ENCODE measurements at regions not wholly inside any gene's neighbourhood (a gene's known extent, or its start where the extent isn't known, plus 50 kb on each side); places are given as distances from the start of the nearest gene placed in this dataset.
A peak's percentile ranks its signal among the peaks of the same experiment; 100 is the strongest.

GRCh38 chr9:36748322-36748899 is 175.7 kb downstream of the MELK start:
- intact Hi-C loops (cut with micrococcal nuclease), result no loop called here
- H3K4me1 Mint-ChIP-seq (ENCODE audit: low read depth), result no peaks in the 10 kb centered on the region
- no peak overlapping the region for H3K4me3 Mint-ChIP-seq (ENCODE audit: low read depth)
- no peak for DNase-seq (ENCODE audit: low spot score)
- H3K27me3 Mint-ChIP-seq (ENCODE audit: low read depth), result peaks cover 16% of the 10 kb centered on the region
- H3K9me3 Mint-ChIP-seq, result no peaks in the 10 kb centered on the region
- H3K36me3 Mint-ChIP-seq (ENCODE audit: low read depth), result no peaks in the 10 kb centered on the region
- no peak overlapping the region for H3K27ac Mint-ChIP-seq

GRCh38 chr9:36749461-36749860 is 176.8 kb downstream of the MELK start:
- Mint-ChIP-seq H3K27me3 (ENCODE audit: low read depth) (peaks cover 16% of the 10 kb centered on the region), H3K4me1 (ENCODE audit: low read depth) (no peaks in the 10 kb centered on the region), H3K36me3 (ENCODE audit: low read depth) (no peaks in the 10 kb centered on the region), H3K27ac (no peak overlapping the region), H3K9me3 (no peaks in the 10 kb centered on the region), H3K4me3 (ENCODE audit: low read depth) (no peak overlapping the region)
- no peak for DNase-seq (ENCODE audit: low spot score)
- intact Hi-C loops (cut with micrococcal nuclease), result no loop called here

- no peak for DNase-seq (ENCODE audit: low spot score)
- intact Hi-C loops (cut with micrococcal nuclease), result no loop called here
- Mint-ChIP-seq H3K4me3 (ENCODE audit: low read depth) (no peak overlapping the region), H3K9me3 (no peaks in the 10 kb centered on the region), H3K36me3 (ENCODE audit: low read depth) (no peaks in the 10 kb centered on the region), H3K27ac (no peak overlapping the region), H3K27me3 (ENCODE audit: low read depth) (peaks cover 19% of the 10 kb centered on the region), H3K4me1 (ENCODE audit: low read depth) (no peaks in the 10 kb centered on the region)
These were observed 177.9 kb downstream of the MELK start for GRCh38 chr9:36750630-36751029.

GRCh38 chr9:36755019-36755418 is 182.3 kb downstream of the MELK start:
- no peaks in the 10 kb centered on the region for H3K36me3 Mint-ChIP-seq (ENCODE audit: low read depth)
- DNase-seq (ENCODE audit: low spot score), result no peak
- no peak overlapping the region for H3K4me3 Mint-ChIP-seq (ENCODE audit: low read depth)
- no peaks in the 10 kb centered on the region for H3K9me3 Mint-ChIP-seq
- intact Hi-C loops (cut with micrococcal nuclease), result no loop called here
- H3K27me3 Mint-ChIP-seq (ENCODE audit: low read depth), result peaks cover 13% of the 10 kb centered on the region
- no peaks in the 10 kb centered on the region for H3K4me1 Mint-ChIP-seq (ENCODE audit: low read depth)
- no peak overlapping the region for H3K27ac Mint-ChIP-seq

GRCh38 chr9:36759141-36759540 is 186.4 kb downstream of the MELK start:
- Mint-ChIP-seq H3K4me1 (ENCODE audit: low read depth) (no peaks in the 10 kb centered on the region), H3K4me3 (ENCODE audit: low read depth) (no peak overlapping the region), H3K27ac (no peak overlapping the region), H3K36me3 (ENCODE audit: low read depth) (no peaks in the 10 kb centered on the region), H3K27me3 (ENCODE audit: low read depth) (peaks cover 7% of the 10 kb centered on the region), H3K9me3 (no peaks in the 10 kb centered on the region)
- DNase-seq (ENCODE audit: low spot score), result no peak
- intact Hi-C loops (cut with micrococcal nuclease), result no loop called here

GRCh38 chr9:36759976-36760375 is 187.3 kb downstream of the MELK start:
- no peak for DNase-seq (ENCODE audit: low spot score)
- Mint-ChIP-seq H3K27me3 (ENCODE audit: low read depth) (peaks cover 7% of the 10 kb centered on the region), H3K4me3 (ENCODE audit: low read depth) (no peak overlapping the region), H3K36me3 (ENCODE audit: low read depth) (no peaks in the 10 kb centered on the region), H3K27ac (no peak overlapping the region), H3K9me3 (no peaks in the 10 kb centered on the region), H3K4me1 (ENCODE audit: low read depth) (no peaks in the 10 kb centered on the region)
- intact Hi-C loops (cut with micrococcal nuclease), result no loop called here

- no peak for DNase-seq (ENCODE audit: low spot score)
- Mint-ChIP-seq H3K27me3 (ENCODE audit: low read depth) (peaks cover 4% of the 10 kb centered on the region), H3K36me3 (ENCODE audit: low read depth) (no peaks in the 10 kb centered on the region), H3K9me3 (no peaks in the 10 kb centered on the region), H3K4me1 (ENCODE audit: low read depth) (no peaks in the 10 kb centered on the region), H3K4me3 (ENCODE audit: low read depth) (no peak overlapping the region), H3K27ac (no peak overlapping the region)
- intact Hi-C loops (cut with micrococcal nuclease), result no loop called here
These were observed 188.1 kb downstream of the MELK start for GRCh38 chr9:36760667-36761420.

- Mint-ChIP-seq H3K4me3 (ENCODE audit: low read depth) (no peak overlapping the region), H3K27ac (no peak overlapping the region), H3K9me3 (no peaks in the 10 kb centered on the region), H3K4me1 (ENCODE audit: low read depth) (peaks cover 2% of the 10 kb centered on the region), H3K27me3 (ENCODE audit: low read depth) (peaks cover 9% of the 10 kb centered on the region), H3K36me3 (ENCODE audit: low read depth) (no peaks in the 10 kb centered on the region)
- intact Hi-C loops (cut with micrococcal nuclease), result no loop called here
- DNase-seq (ENCODE audit: low spot score), result no peak
These were observed 190.3 kb downstream of the MELK start for GRCh38 chr9:36762958-36763357.

- no peak for DNase-seq (ENCODE audit: low spot score)
- intact Hi-C loops (cut with micrococcal nuclease), result no loop called here
- no peaks in the 10 kb centered on the region for H3K36me3 Mint-ChIP-seq (ENCODE audit: low read depth)
- H3K4me3 Mint-ChIP-seq (ENCODE audit: low read depth), result no peak overlapping the region
- peaks cover 12% of the 10 kb centered on the region for H3K27me3 Mint-ChIP-seq (ENCODE audit: low read depth)
- H3K27ac Mint-ChIP-seq, result no peak overlapping the region
- H3K9me3 Mint-ChIP-seq, result no peaks in the 10 kb centered on the region
- H3K4me1 Mint-ChIP-seq (ENCODE audit: low read depth), result peaks cover 2% of the 10 kb centered on the region
These were observed 191.1 kb downstream of the MELK start for GRCh38 chr9:36763778-36764177.

- intact Hi-C loops (cut with micrococcal nuclease), result no loop called here
- no peaks in the 10 kb centered on the region for H3K36me3 Mint-ChIP-seq (ENCODE audit: low read depth)
- DNase-seq (ENCODE audit: low spot score), result no peak
- H3K9me3 Mint-ChIP-seq, result no peaks in the 10 kb centered on the region
- peaks cover 2% of the 10 kb centered on the region for H3K4me1 Mint-ChIP-seq (ENCODE audit: low read depth)
- no peak overlapping the region for H3K27ac Mint-ChIP-seq
- H3K4me3 Mint-ChIP-seq (ENCODE audit: low read depth), result no peak overlapping the region
- peaks cover 18% of the 10 kb centered on the region for H3K27me3 Mint-ChIP-seq (ENCODE audit: low read depth)
These were observed 191.8 kb downstream of the MELK start for GRCh38 chr9:36764364-36765076.

- Mint-ChIP-seq H3K36me3 (ENCODE audit: low read depth) (no peaks in the 10 kb centered on the region), H3K4me1 (ENCODE audit: low read depth) (peaks cover 2% of the 10 kb centered on the region), H3K4me3 (ENCODE audit: low read depth) (no peak overlapping the region), H3K27me3 (ENCODE audit: low read depth) (peaks cover 18% of the 10 kb centered on the region), H3K27ac (no peak overlapping the region), H3K9me3 (no peaks in the 10 kb centered on the region)
- intact Hi-C loops (cut with micrococcal nuclease), result no loop called here
- no peak for DNase-seq (ENCODE audit: low spot score)
These were observed 192.3 kb downstream of the MELK start for GRCh38 chr9:36765077-36765390.

- peak; percentile 83 for DNase-seq (ENCODE audit: low spot score)
- Mint-ChIP-seq H3K27ac (no peak overlapping the region), H3K36me3 (ENCODE audit: low read depth) (no peaks in the 10 kb centered on the region), H3K9me3 (no peaks in the 10 kb centered on the region), H3K4me1 (ENCODE audit: low read depth) (peaks cover 2% of the 10 kb centered on the region), H3K4me3 (ENCODE audit: low read depth) (peak overlapping the region; percentile 64), H3K27me3 (ENCODE audit: low read depth) (peaks cover 15% of the 10 kb centered on the region)
- intact Hi-C loops (cut with micrococcal nuclease), result no loop called here
These were observed 193.0 kb downstream of the MELK start for GRCh38 chr9:36765468-36766341.
